Skeletal muscle tissue (tissue), 3 donors: ENCODE measurements at regions not wholly inside any gene's neighbourhood (a gene's known extent, or its start where the extent isn't known, plus 50 kb on each side); places are given as distances from the start of the nearest gene placed in this dataset.

Experiments
- H3K27ac ChIP-seq: one replicate; pipeline ENCODE4 v1.7.0; 2013; ENCODE audit warnings: mild to moderate bottlenecking, low read depth, low read length, inconsistent platforms
- H3K27me3 ChIP-seq, 3 donors: one replicate each; pipeline ENCODE4 v1.7.0; 2013; ENCODE audit warnings: low read length in 3 of 3; ENCODE audit not compliant: control insufficient read depth in 3 of 3, insufficient read depth in 3 of 3
- H3K36me3 ChIP-seq, 3 donors: one replicate each; pipeline ENCODE4 v1.7.0; 2013; ENCODE audit warnings: low read length in 3 of 3; ENCODE audit not compliant: control insufficient read depth in 3 of 3, insufficient read depth in 3 of 3
- H3K4me1 ChIP-seq, 3 donors: one replicate each; pipeline ENCODE4 v1.7.0; 2013; ENCODE audit warnings: low read length in 3 of 3, mild to moderate bottlenecking in 3 of 3; ENCODE audit not compliant: control insufficient read depth in 3 of 3, insufficient read depth in 3 of 3
- H3K4me3 ChIP-seq, 3 donors: one replicate each; pipeline ENCODE4 v1.7.0; 2013; ENCODE audit warnings: low read length in 3 of 3
- H3K9ac ChIP-seq, 3 donors: one replicate each; pipeline ENCODE4 v1.7.0; 2013; ENCODE audit warnings: low read length in 3 of 3, mild to moderate bottlenecking in 3 of 3, moderate library complexity in 2 of 3, low read depth in 1 of 3
- H3K9me3 ChIP-seq, 3 donors: one replicate each; pipeline ENCODE4 v1.7.0; 2013; ENCODE audit warnings: low read length in 3 of 3; ENCODE audit not compliant: control insufficient read depth in 3 of 3
- donor health status: Osteomylitis.

DNA sequence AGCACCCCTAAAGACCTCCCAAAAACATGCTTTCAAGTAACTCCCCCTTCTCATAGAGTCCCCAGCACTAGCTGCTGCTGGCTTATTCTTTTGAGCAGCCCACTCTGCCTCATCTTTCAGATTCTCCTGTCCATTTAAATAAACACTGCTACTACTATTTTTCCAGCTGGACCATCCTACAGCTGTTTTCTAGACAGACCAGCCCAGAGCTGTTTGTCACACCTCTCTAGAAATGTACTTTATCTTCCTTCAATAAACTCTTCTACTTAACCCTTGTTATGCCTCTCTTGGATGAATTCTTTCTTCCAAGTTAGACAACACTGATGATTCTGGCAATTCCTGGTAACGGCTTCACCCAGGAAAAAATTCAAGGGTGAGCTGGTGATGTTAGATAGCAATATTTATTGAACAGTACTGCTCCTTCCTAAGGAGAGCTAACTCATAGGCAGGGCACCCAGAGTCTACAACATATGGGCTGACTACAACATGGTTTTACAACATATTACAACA is 995.7 kb downstream of the LRFN5 start:
- no peaks in the 10 kb centered on the region for H3K4me1 ChIP-seq
- no peak overlapping the region for H3K9ac ChIP-seq
- H3K4me3 ChIP-seq = no peak overlapping the region
- H3K36me3 ChIP-seq = no peaks in the 10 kb centered on the region
- no peaks in the 10 kb centered on the region for H3K27me3 ChIP-seq
- no peak overlapping the region for H3K27ac ChIP-seq
- no peaks in the 10 kb centered on the region for H3K9me3 ChIP-seq

DNA sequence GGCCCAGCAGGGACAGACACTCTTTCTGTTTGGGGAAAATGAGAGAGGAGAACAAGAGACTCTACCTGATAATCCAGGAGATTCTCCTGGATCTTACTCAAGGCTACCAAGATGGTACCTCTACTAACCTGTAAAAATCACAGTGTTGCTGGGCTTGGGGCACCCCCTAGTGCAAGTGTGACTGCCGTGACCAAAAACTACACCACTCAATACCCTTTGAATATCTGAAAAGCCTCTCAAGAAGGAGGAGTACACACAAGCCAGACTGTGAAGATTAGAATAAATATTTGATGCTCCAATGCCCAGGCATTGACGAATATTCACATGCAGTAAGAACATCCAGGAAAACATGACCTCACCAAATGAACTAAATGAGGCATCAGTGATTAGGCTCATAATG is 965.4 kb downstream of the LRFN5 start:
- no peaks in the 10 kb centered on the region for H3K4me1 ChIP-seq
- no peaks in the 10 kb centered on the region for H3K9me3 ChIP-seq
- no peak overlapping the region for H3K4me3 ChIP-seq
- H3K36me3 ChIP-seq = no peaks in the 10 kb centered on the region
- H3K27ac ChIP-seq = no peak overlapping the region
- no peak overlapping the region for H3K9ac ChIP-seq
- H3K27me3 ChIP-seq = no peaks in the 10 kb centered on the region

DNA sequence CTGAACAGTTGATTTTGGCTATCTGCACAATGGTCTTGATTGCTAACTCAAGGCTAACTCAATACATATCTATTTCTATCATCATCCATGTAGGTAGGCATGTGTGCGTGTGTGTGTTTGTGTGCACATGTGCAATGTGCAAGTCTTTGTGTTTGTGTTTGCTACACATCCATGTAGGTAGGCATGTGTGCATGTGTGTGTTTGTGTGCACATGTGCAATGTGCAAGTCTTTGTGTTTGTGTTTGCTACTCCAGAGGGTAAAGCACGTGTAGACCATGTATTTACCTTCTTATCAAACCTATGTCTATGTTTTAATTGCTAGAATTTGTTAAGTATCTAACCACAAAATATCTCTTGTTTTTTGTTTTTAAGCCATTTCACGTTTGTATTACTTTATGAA is 962.6 kb downstream of the LRFN5 start:
- Histone ChIP-seq H3K4me3 (no peak overlapping the region), H3K9ac (no peak overlapping the region), H3K36me3 (no peaks in the 10 kb centered on the region), H3K27ac (no peak overlapping the region), H3K27me3 (no peaks in the 10 kb centered on the region), H3K4me1 (no peaks in the 10 kb centered on the region), H3K9me3 (no peaks in the 10 kb centered on the region)

DNA sequence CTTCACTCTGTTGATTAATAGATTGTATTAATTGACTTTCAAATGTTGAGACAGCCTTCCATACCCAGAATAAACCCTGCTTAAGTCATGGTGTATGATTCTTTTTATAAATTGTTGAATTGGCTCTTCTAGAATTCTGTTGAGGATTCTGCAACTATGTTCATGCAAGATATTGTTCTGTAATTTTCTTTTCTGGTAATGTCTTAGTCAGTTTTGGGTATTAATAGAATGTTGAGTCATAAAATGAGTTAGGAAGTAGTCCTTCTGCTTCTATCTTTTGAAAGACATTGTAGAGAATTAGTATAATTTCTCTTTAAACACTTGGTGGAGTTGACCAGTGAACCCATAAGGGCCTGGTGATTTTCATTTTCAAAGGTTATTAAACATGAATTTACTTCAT is 958.9 kb downstream of the LRFN5 start:
- Histone ChIP-seq H3K27ac (no peak overlapping the region), H3K36me3 (no peaks in the 10 kb centered on the region), H3K9me3 (no peaks in the 10 kb centered on the region)

DNA sequence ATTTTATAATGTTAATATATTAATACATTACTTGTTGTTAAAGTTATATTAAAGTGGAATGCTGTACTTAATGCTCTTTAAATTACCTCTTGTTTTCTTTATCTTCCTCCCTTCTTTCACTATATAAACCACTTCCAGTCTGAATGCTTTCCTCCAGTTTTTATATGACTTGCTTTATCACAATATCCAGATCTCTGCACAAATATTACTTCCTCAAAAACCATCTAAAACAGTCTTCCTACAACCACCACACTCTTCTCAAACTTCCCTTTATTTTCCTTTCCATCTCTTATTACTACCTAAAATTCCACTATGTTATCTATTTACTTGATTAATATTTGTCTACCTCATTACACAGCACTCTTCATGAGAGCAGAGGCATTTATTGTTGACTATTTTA is 956.6 kb downstream of the LRFN5 start:
- Histone ChIP-seq H3K9me3 (no peaks in the 10 kb centered on the region), H3K27ac (no peak overlapping the region)

More for the DNA sequence above, 958.9 kb downstream of the LRFN5 start:
- H3K9ac ChIP-seq = no peak overlapping the region
- H3K4me1 ChIP-seq = no peaks in the 10 kb centered on the region
- H3K27me3 ChIP-seq = no peaks in the 10 kb centered on the region
- H3K4me3 ChIP-seq = no peak overlapping the region

DNA sequence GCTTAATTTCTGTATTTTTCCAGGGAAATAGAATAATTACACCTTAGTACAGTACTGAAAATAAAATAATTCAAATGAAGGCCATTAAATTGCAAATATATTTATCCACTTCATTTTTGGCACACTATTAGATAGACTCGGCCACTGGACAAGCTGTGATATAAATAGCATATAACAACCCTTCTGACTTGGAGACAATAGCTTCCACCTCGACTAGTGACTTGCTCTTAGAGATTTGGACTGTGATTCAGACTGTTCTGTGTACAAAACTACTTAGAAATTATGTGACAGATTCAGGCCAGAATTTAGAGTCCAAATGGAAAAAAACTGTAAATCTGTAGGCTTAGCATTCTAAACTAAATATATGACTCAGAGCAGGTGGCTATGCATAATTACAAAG is 949.9 kb downstream of the LRFN5 start:
- Histone ChIP-seq H3K27ac (no peak overlapping the region), H3K4me1 (no peaks in the 10 kb centered on the region)

More for the DNA sequence above, 956.6 kb downstream of the LRFN5 start:
- H3K36me3 ChIP-seq = no peaks in the 10 kb centered on the region
- no peak overlapping the region for H3K9ac ChIP-seq
- no peak overlapping the region for H3K4me3 ChIP-seq
- H3K27me3 ChIP-seq = no peaks in the 10 kb centered on the region
- no peaks in the 10 kb centered on the region for H3K4me1 ChIP-seq

DNA sequence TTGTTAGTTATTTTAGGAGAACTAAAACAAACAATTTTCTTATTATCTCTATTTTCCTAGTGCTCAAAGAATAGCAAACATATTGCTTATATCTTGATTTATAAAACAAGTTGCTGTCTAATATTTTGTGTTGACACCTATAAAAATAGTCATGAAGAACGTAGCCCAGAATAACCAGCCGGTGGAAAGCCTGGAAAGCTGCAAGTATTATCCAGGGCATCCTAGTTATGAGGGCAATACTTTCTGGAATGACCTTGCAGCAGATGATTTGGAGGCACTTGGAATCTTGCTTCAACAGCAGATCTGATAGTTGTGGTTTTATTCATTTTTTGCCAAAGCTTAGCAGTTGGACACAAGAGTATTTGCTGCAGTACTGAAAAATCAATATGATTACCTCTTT is 948.7 kb downstream of the LRFN5 start:
- no peak overlapping the region for H3K27ac ChIP-seq
- H3K9ac ChIP-seq = no peak overlapping the region
- H3K4me1 ChIP-seq = no peaks in the 10 kb centered on the region
- H3K36me3 ChIP-seq = no peaks in the 10 kb centered on the region
- no peak overlapping the region for H3K4me3 ChIP-seq
- no peaks in the 10 kb centered on the region for H3K9me3 ChIP-seq
- H3K27me3 ChIP-seq = no peaks in the 10 kb centered on the region

More for the DNA sequence above, 949.9 kb downstream of the LRFN5 start:
- Histone ChIP-seq H3K4me3 (no peak overlapping the region), H3K36me3 (no peaks in the 10 kb centered on the region), H3K9ac (no peak overlapping the region), H3K9me3 (no peaks in the 10 kb centered on the region), H3K27me3 (no peaks in the 10 kb centered on the region)

DNA sequence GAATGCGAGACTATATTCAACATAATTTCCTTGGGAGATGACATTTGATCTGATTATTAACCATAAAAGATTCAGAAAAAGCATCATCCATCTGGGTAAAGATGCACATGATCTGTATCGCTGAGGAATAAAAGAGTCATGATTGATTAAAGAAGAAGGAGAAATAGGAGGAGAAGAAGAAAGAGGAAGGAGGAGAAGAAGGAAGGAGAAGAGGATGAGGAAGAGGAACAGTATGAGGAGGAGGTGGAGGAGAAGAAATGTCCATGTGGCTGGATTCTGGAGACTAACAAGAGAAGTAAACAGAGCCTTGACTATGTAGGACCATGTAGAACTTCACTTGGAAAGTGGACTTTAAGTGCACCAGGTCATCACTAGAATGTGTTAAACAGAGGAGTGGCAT is 947.4 kb downstream of the LRFN5 start:
- no peaks in the 10 kb centered on the region for H3K4me1 ChIP-seq
- H3K9me3 ChIP-seq = no peaks in the 10 kb centered on the region

DNA sequence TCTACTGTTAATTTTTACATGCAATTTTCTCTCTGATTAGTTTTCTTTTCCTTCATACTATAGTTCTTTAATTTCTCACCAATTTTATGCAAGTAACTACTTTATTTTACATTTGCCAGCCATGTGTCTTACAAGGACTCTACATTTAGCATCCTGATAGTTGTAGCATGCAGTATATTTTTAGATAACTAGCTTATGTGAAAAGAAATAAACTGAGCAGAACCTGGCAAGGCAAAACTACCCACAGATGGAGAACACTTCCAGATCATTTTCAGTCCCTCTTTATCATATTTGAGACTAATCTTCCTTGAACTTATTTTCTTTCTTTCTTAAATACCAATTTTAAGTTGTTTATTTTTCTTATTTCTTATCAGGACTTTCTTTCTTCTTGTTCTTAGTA is 943.6 kb downstream of the LRFN5 start:
- Histone ChIP-seq H3K27ac (no peak overlapping the region), H3K4me1 (no peaks in the 10 kb centered on the region), H3K27me3 (no peaks in the 10 kb centered on the region), H3K4me3 (no peak overlapping the region), H3K36me3 (no peaks in the 10 kb centered on the region), H3K9me3 (no peaks in the 10 kb centered on the region), H3K9ac (no peak overlapping the region)

More for the DNA sequence above, 947.4 kb downstream of the LRFN5 start:
- Histone ChIP-seq H3K9ac (no peak overlapping the region), H3K27ac (no peak overlapping the region), H3K36me3 (no peaks in the 10 kb centered on the region), H3K27me3 (no peaks in the 10 kb centered on the region), H3K4me3 (no peak overlapping the region)

DNA sequence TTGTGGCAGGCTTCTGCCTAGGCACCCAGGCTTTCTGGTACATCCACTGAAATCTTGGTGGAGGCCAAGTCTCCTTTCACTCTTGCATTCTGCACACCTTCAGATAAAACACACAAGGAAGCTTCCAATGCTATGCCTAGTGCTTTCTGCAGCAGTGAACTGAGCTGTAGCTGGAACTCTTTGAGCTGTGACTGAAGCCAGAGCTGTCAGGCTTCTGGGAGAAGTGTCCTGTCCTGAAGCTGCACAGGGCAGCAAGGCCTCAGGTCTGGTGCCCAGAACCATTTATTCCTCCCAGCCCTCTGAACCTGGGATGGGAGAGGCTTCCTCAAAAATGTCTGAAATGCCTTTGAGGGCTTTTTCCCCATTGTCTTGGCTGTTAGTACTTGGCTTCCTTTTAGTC is 941.7 kb downstream of the LRFN5 start:
- Histone ChIP-seq H3K9ac (no peak overlapping the region), H3K4me1 (no peaks in the 10 kb centered on the region), H3K27me3 (no peaks in the 10 kb centered on the region), H3K36me3 (no peaks in the 10 kb centered on the region), H3K9me3 (no peaks in the 10 kb centered on the region), H3K4me3 (no peak overlapping the region), H3K27ac (no peak overlapping the region)

DNA sequence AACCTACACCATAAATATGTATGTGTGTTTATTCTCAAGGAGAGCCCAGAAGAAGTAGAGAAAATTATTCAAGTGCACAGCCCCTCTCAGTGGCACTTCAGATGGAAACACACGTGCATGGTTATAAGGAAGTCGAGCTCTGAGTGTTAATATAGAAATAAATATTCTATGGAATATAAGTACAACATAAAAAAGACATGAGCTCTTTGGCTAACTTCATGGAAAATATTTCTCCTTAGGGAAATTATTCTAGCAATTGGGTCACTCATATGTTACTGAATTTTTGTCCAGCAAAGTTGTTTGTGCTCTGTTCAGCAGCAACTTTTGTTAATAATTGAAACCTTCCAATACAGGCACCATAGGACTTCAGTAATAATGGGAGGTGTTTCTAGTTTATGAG is 939.0 kb downstream of the LRFN5 start:
- Histone ChIP-seq H3K27ac (no peak overlapping the region), H3K4me3 (no peak overlapping the region), H3K9ac (no peak overlapping the region), H3K4me1 (no peaks in the 10 kb centered on the region), H3K9me3 (no peaks in the 10 kb centered on the region), H3K27me3 (no peaks in the 10 kb centered on the region), H3K36me3 (no peaks in the 10 kb centered on the region)
